ENCODE measurements at regions not wholly inside any gene's neighbourhood (a gene's known extent, or its start where the extent isn't known, plus 50 kb on each side); places are given as distances from the start of the nearest gene placed in this dataset.
"Not testable (repeated sequence)": the region's sequence is repeated elsewhere in the genome, so short reads cannot be mapped to it uniquely, and the experiment has no call there.

GRCh38 chr1:112127606-112128005 lies 138.1 kb upstream of the KCND3 start:
- TF ChIP-seq, protein P1, sequence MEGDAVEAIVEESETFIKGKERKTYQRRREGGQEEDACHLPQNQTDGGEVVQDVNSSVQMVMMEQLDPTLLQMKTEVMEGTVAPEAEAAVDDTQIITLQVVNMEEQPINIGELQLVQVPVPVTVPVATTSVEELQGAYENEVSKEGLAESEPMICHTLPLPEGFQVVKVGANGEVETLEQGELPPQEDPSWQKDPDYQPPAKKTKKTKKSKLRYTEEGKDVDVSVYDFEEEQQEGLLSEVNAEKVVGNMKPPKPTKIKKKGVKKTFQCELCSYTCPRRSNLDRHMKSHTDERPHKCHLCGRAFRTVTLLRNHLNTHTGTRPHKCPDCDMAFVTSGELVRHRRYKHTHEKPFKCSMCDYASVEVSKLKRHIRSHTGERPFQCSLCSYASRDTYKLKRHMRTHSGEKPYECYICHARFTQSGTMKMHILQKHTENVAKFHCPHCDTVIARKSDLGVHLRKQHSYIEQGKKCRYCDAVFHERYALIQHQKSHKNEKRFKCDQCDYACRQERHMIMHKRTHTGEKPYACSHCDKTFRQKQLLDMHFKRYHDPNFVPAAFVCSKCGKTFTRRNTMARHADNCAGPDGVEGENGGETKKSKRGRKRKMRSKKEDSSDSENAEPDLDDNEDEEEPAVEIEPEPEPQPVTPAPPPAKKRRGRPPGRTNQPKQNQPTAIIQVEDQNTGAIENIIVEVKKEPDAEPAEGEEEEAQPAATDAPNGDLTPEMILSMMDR (IDR thresholded peaks at IDR 0.05): not testable (repeated sequence)
- TF ChIP-seq POLR2A, EP300 (IDR thresholded peaks at IDR 0.05): not testable (repeated sequence)

Data from suprapubic skin (tissue), 3 donors.